ENCODE measurements at regions not wholly inside any gene's neighbourhood (a gene's known extent, or its start where the extent isn't known, plus 50 kb on each side); places are given as distances from the start of the nearest gene placed in this dataset.

DNA sequence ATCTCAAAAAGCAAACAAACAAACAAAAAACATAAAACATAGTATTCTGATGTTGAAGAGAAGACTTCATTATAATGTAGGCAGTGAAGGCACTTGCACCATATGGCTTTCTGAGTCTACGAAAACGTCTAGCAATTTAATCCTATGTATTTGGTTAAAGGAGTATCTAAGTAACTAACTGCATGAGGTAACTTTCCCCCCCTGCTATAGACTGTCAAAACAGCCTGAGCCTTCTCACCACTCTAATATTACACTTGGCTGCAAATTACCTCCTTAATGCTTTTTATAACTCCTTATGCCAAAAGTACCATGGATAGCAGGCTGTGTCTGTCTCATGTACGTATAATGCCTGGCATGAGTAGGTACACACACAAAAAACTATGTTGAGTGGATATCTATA, 607.6 kb upstream of the FLRT2 start:
- H3K27me3 ChIP-seq (ENCODE audit: control insufficient read depth in 3 of 3, insufficient read depth in 3 of 3, low read length in 2 of 3) = peaks cover 0 to 2% (median 0%) of the 10 kb centered on the region in 3 donors
- no peak overlapping the region for H3K4me3 ChIP-seq
- ATAC-seq (ENCODE audit: insufficient read depth, low FRiP score) (no peak), DNase-seq (no peak)
- no peak overlapping the region for H3K9ac ChIP-seq (ENCODE audit: insufficient read depth in 1 of 2, low read length in 2 of 2)
- H3K9me3 ChIP-seq (ENCODE audit: control insufficient read depth in 4 of 4, insufficient read depth in 3 of 4, low read length in 3 of 4) = no peaks in the 10 kb centered on the region
- H3K4me1 ChIP-seq (ENCODE audit: control insufficient read depth in 5 of 5, insufficient read depth in 5 of 5, low read length in 5 of 5) = peaks cover 0 to 2% (median 0%) of the 10 kb centered on the region in 5 donors
- H3K27ac ChIP-seq (ENCODE audit: low read depth in 1 of 2, low read length in 1 of 2) = no peak overlapping the region
- 75 to 76% methylated on average over 3 of the region's 3 CpGs for WGBS, 2 donors
- H3K36me3 ChIP-seq (ENCODE audit: control insufficient read depth in 4 of 4, insufficient read depth in 4 of 4, low read length in 4 of 4) = no peaks in the 10 kb centered on the region
- TF ChIP-seq, protein P1, sequence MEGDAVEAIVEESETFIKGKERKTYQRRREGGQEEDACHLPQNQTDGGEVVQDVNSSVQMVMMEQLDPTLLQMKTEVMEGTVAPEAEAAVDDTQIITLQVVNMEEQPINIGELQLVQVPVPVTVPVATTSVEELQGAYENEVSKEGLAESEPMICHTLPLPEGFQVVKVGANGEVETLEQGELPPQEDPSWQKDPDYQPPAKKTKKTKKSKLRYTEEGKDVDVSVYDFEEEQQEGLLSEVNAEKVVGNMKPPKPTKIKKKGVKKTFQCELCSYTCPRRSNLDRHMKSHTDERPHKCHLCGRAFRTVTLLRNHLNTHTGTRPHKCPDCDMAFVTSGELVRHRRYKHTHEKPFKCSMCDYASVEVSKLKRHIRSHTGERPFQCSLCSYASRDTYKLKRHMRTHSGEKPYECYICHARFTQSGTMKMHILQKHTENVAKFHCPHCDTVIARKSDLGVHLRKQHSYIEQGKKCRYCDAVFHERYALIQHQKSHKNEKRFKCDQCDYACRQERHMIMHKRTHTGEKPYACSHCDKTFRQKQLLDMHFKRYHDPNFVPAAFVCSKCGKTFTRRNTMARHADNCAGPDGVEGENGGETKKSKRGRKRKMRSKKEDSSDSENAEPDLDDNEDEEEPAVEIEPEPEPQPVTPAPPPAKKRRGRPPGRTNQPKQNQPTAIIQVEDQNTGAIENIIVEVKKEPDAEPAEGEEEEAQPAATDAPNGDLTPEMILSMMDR (IDR thresholded peaks at IDR 0.05; ENCODE audit: control extremely low read depth, extremely low read depth) = no peak

DNA sequence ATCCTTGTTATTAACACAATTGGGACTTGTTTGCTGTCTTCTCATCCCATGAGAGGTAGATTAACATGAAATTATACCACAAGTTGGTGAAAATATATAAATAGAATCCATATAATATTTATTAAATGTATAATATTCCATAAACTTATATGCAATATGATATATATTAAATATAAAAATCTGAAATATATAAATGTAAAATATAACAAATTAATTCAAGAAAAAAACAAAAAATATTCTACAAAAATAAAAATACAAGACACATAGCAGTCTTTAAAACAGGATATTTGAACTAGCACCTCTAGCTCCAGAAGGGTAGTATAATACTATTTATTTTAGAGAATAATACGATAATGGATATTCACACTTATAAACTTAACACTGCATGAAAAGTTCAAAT, 603.3 kb upstream of the FLRT2 start:
- Histone ChIP-seq H3K4me3 (no peak overlapping the region), H3K36me3 (ENCODE audit: control insufficient read depth in 4 of 4, insufficient read depth in 4 of 4, low read length in 4 of 4) (no peaks in the 10 kb centered on the region), H3K27ac (ENCODE audit: low read depth in 1 of 2, low read length in 1 of 2) (no peak overlapping the region), H3K4me1 (ENCODE audit: control insufficient read depth in 5 of 5, insufficient read depth in 5 of 5, low read length in 5 of 5) (peaks cover 0 to 3% (median 0%) of the 10 kb centered on the region in 5 donors), H3K27me3 (ENCODE audit: control insufficient read depth in 3 of 3, insufficient read depth in 3 of 3, low read length in 2 of 3) (peaks cover 0 to 12% (median 0%) of the 10 kb centered on the region in 3 donors), H3K9ac (ENCODE audit: insufficient read depth in 1 of 2, low read length in 2 of 2) (no peak overlapping the region), H3K9me3 (ENCODE audit: control insufficient read depth in 4 of 4, insufficient read depth in 3 of 4, low read length in 3 of 4) (no peaks in the 10 kb centered on the region)
- DNase-seq = no peak
- ATAC-seq (ENCODE audit: insufficient read depth, low FRiP score) = no peak
- WGBS, 2 donors = 71 to 89% methylated on average over 1 of the region's 1 CpG
- TF ChIP-seq, protein P1 (IDR thresholded peaks at IDR 0.05; ENCODE audit: control extremely low read depth, extremely low read depth) = no peak

GRCh38 chr14:84927096-84927827, 602.7 kb upstream of the FLRT2 start:
- Histone ChIP-seq H3K9me3 (ENCODE audit: control insufficient read depth in 4 of 4, insufficient read depth in 3 of 4, low read length in 3 of 4) (no peaks in the 10 kb centered on the region), H3K4me3 (no peak overlapping the region), H3K27ac (ENCODE audit: low read depth in 1 of 2, low read length in 1 of 2) (no peak overlapping the region), H3K36me3 (ENCODE audit: control insufficient read depth in 4 of 4, insufficient read depth in 4 of 4, low read length in 4 of 4) (no peaks in the 10 kb centered on the region), H3K9ac (ENCODE audit: insufficient read depth in 1 of 2, low read length in 2 of 2) (no peak overlapping the region), H3K27me3 (ENCODE audit: control insufficient read depth in 3 of 3, insufficient read depth in 3 of 3, low read length in 2 of 3) (peaks cover 0 to 12% (median 0%) of the 10 kb centered on the region in 3 donors), H3K4me1 (ENCODE audit: control insufficient read depth in 5 of 5, insufficient read depth in 5 of 5, low read length in 5 of 5) (peaks cover 0 to 3% (median 0%) of the 10 kb centered on the region in 5 donors)
- peak; percentile 58 for ATAC-seq (ENCODE audit: insufficient read depth, low FRiP score)
- WGBS, 2 donors = 53 to 73% methylated on average over 6 of the region's 6 CpGs
- peak; percentile 11 to 60 (median 53) for DNase-seq
- TF ChIP-seq, protein P1 (IDR thresholded peaks at IDR 0.05; ENCODE audit: control extremely low read depth, extremely low read depth) = no peak
